Vagina (tissue), 2 donors: ENCODE measurements at regions not wholly inside any gene's neighbourhood (a gene's known extent, or its start where the extent isn't known, plus 50 kb on each side); places are given as distances from the start of the nearest gene placed in this dataset.
"Not testable (repeated sequence)": the region's sequence is repeated elsewhere in the genome, so short reads cannot be mapped to it uniquely, and the experiment has no call there.

Source experiments
- DNase-seq, 2 donors: peaks; one replicate each; pipeline ENCODE4 v3.0.0-alpha.2; 2017; ENCODE audit errors: extremely low spot score in 2 of 2
- H3K27ac ChIP-seq: fragments of 200-600 bp; sonication (generic); one replicate; pipeline ENCODE4 v1.5.1; 2019
- H3K27me3 ChIP-seq: fragments of 200-600 bp; sonication (generic); one replicate; pipeline ENCODE4 v1.5.1; 2019
- H3K36me3 ChIP-seq, 2 donors: fragments of 200-600 bp; sonication (generic); one replicate each; pipeline ENCODE4 v1.5.1; 2017 to 2019
- H3K4me1 ChIP-seq: fragments of 200-600 bp; sonication (generic); one replicate; pipeline ENCODE4 v1.5.1; 2019
- H3K4me3 ChIP-seq, 2 donors: fragments of 200-600 bp; sonication (generic); 1 replicate in 1 of 2; 2 replicates in 1 of 2; pipeline ENCODE4 v1.5.1; 2016 to 2019
- H3K9me3 ChIP-seq: fragments of 200-600 bp; sonication (generic); one replicate; pipeline ENCODE4 v1.5.1; 2019
- POLR2A ChIP-seq, 2 donors: fragments of 450-650 bp; IDR thresholded peaks; one replicate each; pipeline ENCODE4 v1.6.1; 2017; ENCODE audit warnings: antibody characterized with exemption in 2 of 2, mild to moderate bottlenecking in 2 of 2, moderate library complexity in 2 of 2
- POLR2AphosphoS5 ChIP-seq, 2 donors: sonication (generic); formaldehyde crosslinking; IDR thresholded peaks; one replicate each; pipeline ENCODE4 v1.9.0; 2017; ENCODE audit warnings: antibody characterized with exemption in 2 of 2, mild to moderate bottlenecking in 2 of 2, low read depth in 1 of 2; ENCODE audit not compliant: insufficient read depth in 1 of 2
- intact Hi-C: fragments of 100-400 bp; cut with DNase I; formaldehyde crosslinking; loops from one replicate; pipeline ENCODE4 v1.15.1; 2023

DNA sequence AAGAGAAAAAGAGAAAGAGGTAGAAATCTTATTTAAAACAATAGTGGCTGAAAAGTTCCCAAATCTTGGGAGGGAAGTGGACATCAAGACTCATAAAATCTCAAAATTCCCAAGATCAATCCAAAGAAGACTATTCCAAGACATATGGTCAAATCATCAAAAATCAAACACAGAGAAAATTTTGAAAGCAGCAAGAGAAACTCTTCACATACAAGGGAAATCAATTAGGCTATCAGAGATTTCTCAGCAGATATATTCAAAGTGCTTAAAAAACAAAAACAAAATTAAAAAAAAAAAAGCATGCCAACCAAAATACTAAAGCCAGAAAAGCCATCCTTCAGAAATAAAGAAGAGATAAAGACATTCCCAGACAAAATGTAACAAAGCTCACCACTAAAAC, 52.6 kb upstream of the RALGPS2 start:
- TF ChIP-seq POLR2A (IDR thresholded peaks at IDR 0.05) (no peak), POLR2AphosphoS5 (IDR thresholded peaks at IDR 0.05; ENCODE audit: insufficient read depth in 1 of 2, low read depth in 1 of 2) (no peak)
- H3K27me3 ChIP-seq, result no peaks in the 10 kb centered on the region
- no peaks in the 10 kb centered on the region for H3K9me3 ChIP-seq
- no peaks in the 10 kb centered on the region for H3K36me3 ChIP-seq
- no peak overlapping the region for H3K4me3 ChIP-seq
- DNase-seq, result no peak
- intact Hi-C loops, result no loop called here
- H3K27ac ChIP-seq, result no peak overlapping the region
- no peaks in the 10 kb centered on the region for H3K4me1 ChIP-seq

DNA sequence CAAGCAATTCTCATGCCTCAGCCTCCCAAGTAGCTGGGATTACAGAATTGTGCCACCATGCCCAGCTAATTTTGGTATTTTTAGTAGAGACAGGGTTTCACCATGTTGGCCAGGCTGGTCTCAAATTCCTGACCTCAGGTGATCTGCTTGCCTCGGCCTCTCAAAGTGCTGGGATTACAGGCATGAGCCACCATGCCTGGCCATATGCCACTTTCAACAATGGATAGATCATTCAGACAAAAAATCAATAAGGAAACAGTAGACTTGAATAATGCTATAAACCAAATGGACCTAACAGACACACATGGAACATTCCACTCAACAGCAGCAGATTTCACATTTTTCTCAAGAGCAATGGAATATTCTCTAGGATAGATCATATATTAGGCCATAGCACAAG, 50.5 kb upstream of the RALGPS2 start:
- intact Hi-C loops, H3K4me3 ChIP-seq, H3K4me1 ChIP-seq, H3K27ac ChIP-seq, H3K9me3 ChIP-seq, H3K27me3 ChIP-seq, H3K36me3 ChIP-seq, DNase-seq: not testable (repeated sequence)
